ENCODE measurements at regions not wholly inside any gene's neighbourhood (a gene's known extent, or its start where the extent isn't known, plus 50 kb on each side); places are given as distances from the start of the nearest gene placed in this dataset.

DNA sequence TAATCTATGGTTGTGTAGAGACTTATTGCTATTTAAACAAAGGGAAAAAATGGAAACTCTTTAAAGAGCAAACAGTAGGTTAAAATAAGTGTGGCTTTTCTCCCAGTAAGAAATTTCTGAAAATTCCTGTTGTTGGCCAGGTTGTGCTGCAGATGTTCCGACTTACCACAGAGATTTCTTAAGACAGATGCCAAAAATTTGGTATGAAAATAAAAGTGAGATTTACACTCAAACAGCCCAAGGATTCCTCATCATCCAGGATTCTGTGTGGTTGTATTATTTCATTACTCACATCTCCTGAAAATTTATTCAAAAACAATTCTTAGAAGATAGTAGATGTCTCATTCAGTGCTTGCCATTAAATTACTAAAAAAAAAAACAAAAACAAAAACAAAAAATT is 296.7 kb upstream of the PTBP2 start:
- no peaks in the 10 kb centered on the region for H3K9me3 ChIP-seq (replicated peaks; ENCODE audit: control insufficient read depth, insufficient read depth, low read depth, low read length)
- no peak overlapping the region for H3K4me3 ChIP-seq
- no peak for DNase-seq (ENCODE audit: extremely low read depth in 1 of 4, low spot score in 3 of 4)
- CTCF ChIA-PET (ENCODE audit: low intra/inter-chr PET ratio): no interaction called here
- no peaks in the 10 kb centered on the region for H3K9me1 ChIP-seq (ENCODE audit: control insufficient read depth, insufficient read depth, low read length)
- no peaks in the 10 kb centered on the region for H3K4me1 ChIP-seq (replicated peaks in 1 of 2; ENCODE audit: control insufficient read depth in 2 of 2, insufficient read depth in 2 of 2, low read length in 2 of 2)
- H4K20me1 ChIP-seq (replicated peaks; ENCODE audit: control insufficient read depth, insufficient read depth, low read length): no peaks in the 10 kb centered on the region
- ATAC-seq: no peak
- no peaks in the 10 kb centered on the region for H3K36me3 ChIP-seq (ENCODE audit: control insufficient read depth, insufficient read depth, low read length)
- intact Hi-C loops (cut with micrococcal nuclease): no loop called here
- no peak overlapping the region for H2AFZ ChIP-seq (ENCODE audit: low read depth, low read length)
- WGBS (ENCODE audit: insufficient coverage, low coverage, missing lambda C conversion rate): 0% methylated on average over 1 of the region's 1 CpG
- POLR2A ChIA-PET: no interaction called here
- no TSS peak for BruUV-seq (replicated peaks)
- TF ChIP-seq TEAD2 (tag; IDR thresholded peaks at IDR 0.05): no peak
- TF ChIP-seq, protein P1, sequence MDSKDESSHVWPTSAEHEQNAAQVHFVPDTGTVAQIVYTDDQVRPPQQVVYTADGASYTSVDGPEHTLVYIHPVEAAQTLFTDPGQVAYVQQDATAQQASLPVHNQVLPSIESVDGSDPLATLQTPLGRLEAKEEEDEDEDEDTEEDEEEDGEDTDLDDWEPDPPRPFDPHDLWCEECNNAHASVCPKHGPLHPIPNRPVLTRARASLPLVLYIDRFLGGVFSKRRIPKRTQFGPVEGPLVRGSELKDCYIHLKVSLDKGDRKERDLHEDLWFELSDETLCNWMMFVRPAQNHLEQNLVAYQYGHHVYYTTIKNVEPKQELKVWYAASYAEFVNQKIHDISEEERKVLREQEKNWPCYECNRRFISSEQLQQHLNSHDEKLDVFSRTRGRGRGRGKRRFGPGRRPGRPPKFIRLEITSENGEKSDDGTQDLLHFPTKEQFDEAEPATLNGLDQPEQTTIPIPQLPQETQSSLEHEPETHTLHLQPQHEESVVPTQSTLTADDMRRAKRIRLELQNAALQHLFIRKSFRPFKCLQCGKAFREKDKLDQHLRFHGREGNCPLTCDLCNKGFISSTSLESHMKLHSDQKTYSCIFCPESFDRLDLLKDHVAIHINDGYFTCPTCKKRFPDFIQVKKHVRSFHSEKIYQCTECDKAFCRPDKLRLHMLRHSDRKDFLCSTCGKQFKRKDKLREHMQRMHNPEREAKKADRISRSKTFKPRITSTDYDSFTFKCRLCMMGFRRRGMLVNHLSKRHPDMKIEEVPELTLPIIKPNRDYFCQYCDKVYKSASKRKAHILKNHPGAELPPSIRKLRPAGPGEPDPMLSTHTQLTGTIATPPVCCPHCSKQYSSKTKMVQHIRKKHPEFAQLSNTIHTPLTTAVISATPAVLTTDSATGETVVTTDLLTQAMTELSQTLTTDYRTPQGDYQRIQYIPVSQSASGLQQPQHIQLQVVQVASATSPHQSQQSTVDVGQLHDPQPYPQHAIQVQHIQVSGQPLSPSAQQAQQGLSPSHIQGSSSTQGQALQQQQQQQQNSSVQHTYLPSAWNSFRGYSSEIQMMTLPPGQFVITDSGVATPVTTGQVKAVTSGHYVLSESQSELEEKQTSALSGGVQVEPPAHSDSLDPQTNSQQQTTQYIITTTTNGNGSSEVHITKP (IDR thresholded peaks at IDR 0.05; ENCODE audit: partially characterized antibody): no peak
- TF ChIP-seq, protein P2, sequence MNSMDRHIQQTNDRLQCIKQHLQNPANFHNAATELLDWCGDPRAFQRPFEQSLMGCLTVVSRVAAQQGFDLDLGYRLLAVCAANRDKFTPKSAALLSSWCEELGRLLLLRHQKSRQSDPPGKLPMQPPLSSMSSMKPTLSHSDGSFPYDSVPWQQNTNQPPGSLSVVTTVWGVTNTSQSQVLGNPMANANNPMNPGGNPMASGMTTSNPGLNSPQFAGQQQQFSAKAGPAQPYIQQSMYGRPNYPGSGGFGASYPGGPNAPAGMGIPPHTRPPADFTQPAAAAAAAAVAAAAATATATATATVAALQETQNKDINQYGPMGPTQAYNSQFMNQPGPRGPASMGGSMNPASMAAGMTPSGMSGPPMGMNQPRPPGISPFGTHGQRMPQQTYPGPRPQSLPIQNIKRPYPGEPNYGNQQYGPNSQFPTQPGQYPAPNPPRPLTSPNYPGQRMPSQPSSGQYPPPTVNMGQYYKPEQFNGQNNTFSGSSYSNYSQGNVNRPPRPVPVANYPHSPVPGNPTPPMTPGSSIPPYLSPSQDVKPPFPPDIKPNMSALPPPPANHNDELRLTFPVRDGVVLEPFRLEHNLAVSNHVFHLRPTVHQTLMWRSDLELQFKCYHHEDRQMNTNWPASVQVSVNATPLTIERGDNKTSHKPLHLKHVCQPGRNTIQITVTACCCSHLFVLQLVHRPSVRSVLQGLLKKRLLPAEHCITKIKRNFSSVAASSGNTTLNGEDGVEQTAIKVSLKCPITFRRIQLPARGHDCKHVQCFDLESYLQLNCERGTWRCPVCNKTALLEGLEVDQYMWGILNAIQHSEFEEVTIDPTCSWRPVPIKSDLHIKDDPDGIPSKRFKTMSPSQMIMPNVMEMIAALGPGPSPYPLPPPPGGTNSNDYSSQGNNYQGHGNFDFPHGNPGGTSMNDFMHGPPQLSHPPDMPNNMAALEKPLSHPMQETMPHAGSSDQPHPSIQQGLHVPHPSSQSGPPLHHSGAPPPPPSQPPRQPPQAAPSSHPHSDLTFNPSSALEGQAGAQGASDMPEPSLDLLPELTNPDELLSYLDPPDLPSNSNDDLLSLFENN (IDR thresholded peaks at IDR 0.05; ENCODE audit: low read depth in 2 of 2, low read length in 2 of 2): no peak
- no peak overlapping the region for H3K27ac ChIP-seq (ENCODE audit: extremely low read depth, low read depth, low read length)
- no peaks in the 10 kb centered on the region for H3K27me3 ChIP-seq (ENCODE audit: control insufficient read depth in 2 of 2, insufficient read depth in 2 of 2, low read length in 2 of 2)
- no peak overlapping the region for H3K4me2 ChIP-seq (ENCODE audit: insufficient read depth, low read length)
- H3K79me2 ChIP-seq (ENCODE audit: control insufficient read depth, insufficient read depth, low read length): no peaks in the 10 kb centered on the region
- FAIRE-seq: no peak
- in situ Hi-C loops (cut with MboI): no loop called here
- no peak overlapping the region for H3K9ac ChIP-seq (ENCODE audit: insufficient read depth in 1 of 2, low read depth in 2 of 2, low read length in 2 of 2)
